Neural cell (in vitro differentiated cells): ENCODE measurements at regions not wholly inside any gene's neighbourhood (a gene's known extent, or its start where the extent isn't known, plus 50 kb on each side); places are given as distances from the start of the nearest gene placed in this dataset.

ENCODE experiments used
- CTCF ChIP-seq: fragments of 450-650 bp; IDR thresholded peaks from 2 replicates; pipeline ENCODE4 v1.5.1; 2014; ENCODE audit warnings: antibody characterized with exemption, mild to moderate bottlenecking, moderate library complexity; ENCODE audit not compliant: poor library complexity, severe bottlenecking
- EZH2 ChIP-seq: fragments of 200-600, 300-800 bp; shearing (Covaris generic), sonication (generic); IDR thresholded peaks from 2 replicates; pipeline ENCODE4 v1.6.1; 2014; ENCODE audit warnings: antibody characterized with exemption, low read length, borderline replicate concordance, mild to moderate bottlenecking; ENCODE audit not compliant: insufficient read depth, poor library complexity, severe bottlenecking
- POLR2AphosphoS5 ChIP-seq: IDR thresholded peaks from 2 replicates; pipeline ENCODE4 v1.6.1; 2012
- RAD21 ChIP-seq: fragments of 450-650 bp; conservative IDR thresholded peaks from 2 replicates; pipeline ENCODE4 v1.6.1; 2014; ENCODE audit warnings: antibody characterized with exemption, mild to moderate bottlenecking, moderate library complexity
- SMC3 ChIP-seq: fragments of 450-650 bp; conservative IDR thresholded peaks from 2 replicates; pipeline ENCODE4 v1.6.1; 2014; ENCODE audit warnings: antibody characterized with exemption, mild to moderate bottlenecking, moderate library complexity; ENCODE audit not compliant: poor library complexity
- TAF1 ChIP-seq: IDR thresholded peaks from 2 replicates; pipeline ENCODE4 v1.6.1; 2012; ENCODE audit warnings: low read depth
- TF ChIP-seq, protein P1 (sequence below): IDR thresholded peaks from 2 replicates; pipeline ENCODE4 v1.6.1; 2012; ENCODE audit warnings: borderline replicate concordance

GRCh38 chr10:70980687-70981086 lies 92.3 kb upstream of the PCBD1 start:
- TF ChIP-seq CTCF, result no peak
- no peak for TF ChIP-seq SMC3
- TF ChIP-seq POLR2AphosphoS5, result no peak
- TF ChIP-seq, protein P1, sequence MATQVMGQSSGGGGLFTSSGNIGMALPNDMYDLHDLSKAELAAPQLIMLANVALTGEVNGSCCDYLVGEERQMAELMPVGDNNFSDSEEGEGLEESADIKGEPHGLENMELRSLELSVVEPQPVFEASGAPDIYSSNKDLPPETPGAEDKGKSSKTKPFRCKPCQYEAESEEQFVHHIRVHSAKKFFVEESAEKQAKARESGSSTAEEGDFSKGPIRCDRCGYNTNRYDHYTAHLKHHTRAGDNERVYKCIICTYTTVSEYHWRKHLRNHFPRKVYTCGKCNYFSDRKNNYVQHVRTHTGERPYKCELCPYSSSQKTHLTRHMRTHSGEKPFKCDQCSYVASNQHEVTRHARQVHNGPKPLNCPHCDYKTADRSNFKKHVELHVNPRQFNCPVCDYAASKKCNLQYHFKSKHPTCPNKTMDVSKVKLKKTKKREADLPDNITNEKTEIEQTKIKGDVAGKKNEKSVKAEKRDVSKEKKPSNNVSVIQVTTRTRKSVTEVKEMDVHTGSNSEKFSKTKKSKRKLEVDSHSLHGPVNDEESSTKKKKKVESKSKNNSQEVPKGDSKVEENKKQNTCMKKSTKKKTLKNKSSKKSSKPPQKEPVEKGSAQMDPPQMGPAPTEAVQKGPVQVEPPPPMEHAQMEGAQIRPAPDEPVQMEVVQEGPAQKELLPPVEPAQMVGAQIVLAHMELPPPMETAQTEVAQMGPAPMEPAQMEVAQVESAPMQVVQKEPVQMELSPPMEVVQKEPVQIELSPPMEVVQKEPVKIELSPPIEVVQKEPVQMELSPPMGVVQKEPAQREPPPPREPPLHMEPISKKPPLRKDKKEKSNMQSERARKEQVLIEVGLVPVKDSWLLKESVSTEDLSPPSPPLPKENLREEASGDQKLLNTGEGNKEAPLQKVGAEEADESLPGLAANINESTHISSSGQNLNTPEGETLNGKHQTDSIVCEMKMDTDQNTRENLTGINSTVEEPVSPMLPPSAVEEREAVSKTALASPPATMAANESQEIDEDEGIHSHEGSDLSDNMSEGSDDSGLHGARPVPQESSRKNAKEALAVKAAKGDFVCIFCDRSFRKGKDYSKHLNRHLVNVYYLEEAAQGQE, result no peak
- no peak for TF ChIP-seq RAD21
- no peak for TF ChIP-seq TAF1
- no peak for TF ChIP-seq EZH2
